Calu3 (cell line): ENCODE measurements at regions not wholly inside any gene's neighbourhood (a gene's known extent, or its start where the extent isn't known, plus 50 kb on each side); places are given as distances from the start of the nearest gene placed in this dataset.

Experiments
- BruUV-seq: library from RNA; stranded (reverse); fragments of 400-500 nt; replicated peaks from 2 replicates; lab custom pipeline; 2021; lab: Mats Ljungman, UMichigan
- CTCF ChIA-PET: fragments of 300-600 bp; sonication (Branson Sonifier 250); formaldehyde crosslinking; loops from one replicate; lab custom pipeline; 2022; ENCODE audit warnings: antibody characterized with exemption; lab: Charles Lee
- DNase-seq: peaks from one replicate; pipeline ENCODE4 v3.0.0; 2022
- H3K27ac Mint-ChIP-seq: one replicate; pipeline ENCODE4 v1.8.0; 2022; ENCODE audit warnings: mixed read lengths; ENCODE audit not compliant: unreplicated experiment
- H3K27me3 Mint-ChIP-seq: one replicate; pipeline ENCODE4 v1.8.0; 2022; ENCODE audit warnings: mixed read lengths; ENCODE audit not compliant: unreplicated experiment
- H3K36me3 Mint-ChIP-seq: one replicate; pipeline ENCODE4 v1.8.0; 2022; ENCODE audit warnings: mild to moderate bottlenecking, moderate library complexity, mixed read lengths; ENCODE audit not compliant: insufficient read depth, unreplicated experiment
- H3K4me1 Mint-ChIP-seq: one replicate; pipeline ENCODE4 v1.8.0; 2022; ENCODE audit warnings: mild to moderate bottlenecking, low read depth, mixed read lengths; ENCODE audit not compliant: unreplicated experiment
- H3K4me3 Mint-ChIP-seq: one replicate; pipeline ENCODE4 v1.8.0; 2022; ENCODE audit warnings: mild to moderate bottlenecking, low read depth, moderate library complexity, mixed read lengths; ENCODE audit not compliant: unreplicated experiment
- H3K9me3 Mint-ChIP-seq: one replicate; pipeline ENCODE4 v1.8.0; 2022; ENCODE audit warnings: low read depth, mixed read lengths; ENCODE audit not compliant: unreplicated experiment
- CTCF ChIP-seq: fragments of 200-600 bp; IDR thresholded peaks from one replicate; pipeline ENCODE4 v1.8.0; 2022; ENCODE audit warnings: antibody characterized with exemption; ENCODE audit not compliant: unreplicated experiment
- intact Hi-C: fragments of 100-400 bp; cut with micrococcal nuclease; formaldehyde crosslinking; loops from one replicate; pipeline ENCODE4 v1.10.0; 2022; ENCODE audit not compliant: unreplicated experiment

GRCh38 chr20:52665441-52665840 lies 306.7 kb upstream of the TSHZ2 start:
- no peak overlapping the region for H3K4me3 Mint-ChIP-seq
- no peak for TF ChIP-seq CTCF
- no peak overlapping the region for H3K27ac Mint-ChIP-seq
- H3K9me3 Mint-ChIP-seq: peaks cover 12% of the 10 kb centered on the region
- no peaks in the 10 kb centered on the region for H3K27me3 Mint-ChIP-seq
- intact Hi-C loops: no loop called here
- no TSS peak for BruUV-seq
- no peak for DNase-seq
- H3K4me1 Mint-ChIP-seq: no peaks in the 10 kb centered on the region
- CTCF ChIA-PET: no interaction called here
- H3K36me3 Mint-ChIP-seq: no peaks in the 10 kb centered on the region

GRCh38 chr20:52655395-52655794 lies 316.8 kb upstream of the TSHZ2 start:
- no peak overlapping the region for H3K4me3 Mint-ChIP-seq
- intact Hi-C loops: no loop called here
- peaks cover 13% of the 10 kb centered on the region for H3K9me3 Mint-ChIP-seq
- no peaks in the 10 kb centered on the region for H3K36me3 Mint-ChIP-seq
- CTCF ChIA-PET: interaction anchor here (1.1 kb wide), 1 partner anchor 892 kb away, joined by 4 read pairs; no protein-coding TSS in a partner anchor
- H3K27ac Mint-ChIP-seq: no peak overlapping the region
- no peak for TF ChIP-seq CTCF
- no peak for DNase-seq
- H3K27me3 Mint-ChIP-seq: no peaks in the 10 kb centered on the region
- no peaks in the 10 kb centered on the region for H3K4me1 Mint-ChIP-seq
- no TSS peak for BruUV-seq

GRCh38 chr20:52654567-52654966 lies 317.6 kb upstream of the TSHZ2 start:
- DNase-seq: no peak
- intact Hi-C loops: no loop called here
- H3K9me3 Mint-ChIP-seq: peaks cover 10% of the 10 kb centered on the region
- TF ChIP-seq CTCF: no peak
- H3K4me3 Mint-ChIP-seq: no peak overlapping the region
- no peaks in the 10 kb centered on the region for H3K27me3 Mint-ChIP-seq
- no peaks in the 10 kb centered on the region for H3K4me1 Mint-ChIP-seq
- CTCF ChIA-PET: interaction anchor here (1.1 kb wide), 1 partner anchor 893 kb away, joined by 4 read pairs; no protein-coding TSS in a partner anchor
- no TSS peak for BruUV-seq
- no peak overlapping the region for H3K27ac Mint-ChIP-seq
- no peaks in the 10 kb centered on the region for H3K36me3 Mint-ChIP-seq

GRCh38 chr20:52652271-52652670 lies 319.9 kb upstream of the TSHZ2 start:
- no peak for DNase-seq
- TF ChIP-seq CTCF: no peak
- intact Hi-C loops: no loop called here
- H3K27me3 Mint-ChIP-seq: no peaks in the 10 kb centered on the region
- peaks cover 15% of the 10 kb centered on the region for H3K9me3 Mint-ChIP-seq
- no peaks in the 10 kb centered on the region for H3K36me3 Mint-ChIP-seq
- no peaks in the 10 kb centered on the region for H3K4me1 Mint-ChIP-seq
- no peak overlapping the region for H3K27ac Mint-ChIP-seq
- no TSS peak for BruUV-seq
- CTCF ChIA-PET: no interaction called here
- no peak overlapping the region for H3K4me3 Mint-ChIP-seq
